ENCODE measurements at regions not wholly inside any gene's neighbourhood (a gene's known extent, or its start where the extent isn't known, plus 50 kb on each side); places are given as distances from the start of the nearest gene placed in this dataset.
"Not testable (repeated sequence)": the region's sequence is repeated elsewhere in the genome, so short reads cannot be mapped to it uniquely, and the experiment has no call there.

DNA sequence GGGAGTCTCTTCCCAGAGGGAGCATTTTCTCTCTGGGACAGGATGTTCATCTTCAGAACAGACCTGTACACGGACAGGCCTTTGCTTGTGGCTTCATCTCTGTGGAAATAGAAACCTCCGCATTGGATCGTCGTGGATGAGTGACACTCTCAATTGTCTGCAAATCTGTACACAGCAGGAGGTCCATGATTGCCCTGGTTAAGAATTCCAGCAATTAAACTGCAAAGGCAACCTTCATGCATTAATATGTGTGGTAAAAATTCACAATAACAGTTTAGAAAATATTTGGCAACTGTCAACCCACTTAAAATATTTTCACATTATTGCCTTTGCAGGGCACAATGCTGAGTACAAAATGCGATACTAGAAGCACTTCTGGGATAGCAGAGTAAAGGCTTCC lies 149.8 kb upstream of the SFSWAP start:
- Histone ChIP-seq H3K9me3 (ENCODE audit: low read depth, low read length) (no peaks in the 10 kb centered on the region), H3K4me1 (ENCODE audit: insufficient read depth, low read length) (no peaks in the 10 kb centered on the region), H3K4me3 (ENCODE audit: low read length) (no peak overlapping the region), H3K27me3 (ENCODE audit: insufficient read depth, low read length) (no peaks in the 10 kb centered on the region)

DNA sequence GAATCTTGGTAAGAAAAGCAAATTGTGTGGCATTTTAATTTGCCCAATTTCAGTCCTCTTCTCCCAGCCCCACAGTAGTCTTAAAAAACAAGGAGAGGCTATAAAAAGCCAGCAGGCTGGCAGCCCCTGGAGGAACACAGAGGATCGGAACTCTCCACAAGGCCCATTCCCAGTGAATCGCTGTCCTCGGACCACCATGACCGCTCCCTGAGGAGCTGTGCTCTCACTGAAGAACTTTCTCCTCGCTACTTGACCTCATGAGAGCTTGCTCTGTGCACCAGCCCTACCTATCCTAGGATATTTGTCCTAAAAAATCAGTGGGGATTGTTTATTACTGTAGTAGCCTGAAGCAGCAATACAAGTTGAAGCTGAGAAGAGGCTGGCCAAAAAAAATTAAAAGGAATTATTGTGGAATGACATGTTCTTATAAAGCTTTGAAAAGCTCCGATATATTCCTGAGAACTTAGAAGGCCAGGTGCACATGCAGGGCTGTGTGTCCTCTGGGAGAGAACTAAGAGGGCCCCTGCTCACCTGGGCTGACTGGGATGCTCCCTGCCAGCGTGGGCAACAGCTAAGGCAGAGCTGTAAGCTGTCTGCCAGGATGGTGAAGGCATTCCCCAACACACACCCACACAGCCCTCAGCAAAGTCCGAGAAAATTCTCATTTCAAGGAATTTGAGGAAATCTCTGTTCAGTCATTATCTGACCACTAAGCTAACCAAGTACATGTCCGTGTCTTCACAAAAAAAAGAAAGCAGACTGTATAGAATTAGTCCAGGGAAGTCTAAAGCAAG lies 148.8 kb upstream of the SFSWAP start:
- H3K4me1 ChIP-seq (ENCODE audit: insufficient read depth, low read length) = no peaks in the 10 kb centered on the region
- H3K9me3 ChIP-seq (ENCODE audit: low read depth, low read length) = no peaks in the 10 kb centered on the region
- H3K27me3 ChIP-seq (ENCODE audit: insufficient read depth, low read length) = no peaks in the 10 kb centered on the region
- H3K4me3 ChIP-seq (ENCODE audit: low read length) = no peak overlapping the region

DNA sequence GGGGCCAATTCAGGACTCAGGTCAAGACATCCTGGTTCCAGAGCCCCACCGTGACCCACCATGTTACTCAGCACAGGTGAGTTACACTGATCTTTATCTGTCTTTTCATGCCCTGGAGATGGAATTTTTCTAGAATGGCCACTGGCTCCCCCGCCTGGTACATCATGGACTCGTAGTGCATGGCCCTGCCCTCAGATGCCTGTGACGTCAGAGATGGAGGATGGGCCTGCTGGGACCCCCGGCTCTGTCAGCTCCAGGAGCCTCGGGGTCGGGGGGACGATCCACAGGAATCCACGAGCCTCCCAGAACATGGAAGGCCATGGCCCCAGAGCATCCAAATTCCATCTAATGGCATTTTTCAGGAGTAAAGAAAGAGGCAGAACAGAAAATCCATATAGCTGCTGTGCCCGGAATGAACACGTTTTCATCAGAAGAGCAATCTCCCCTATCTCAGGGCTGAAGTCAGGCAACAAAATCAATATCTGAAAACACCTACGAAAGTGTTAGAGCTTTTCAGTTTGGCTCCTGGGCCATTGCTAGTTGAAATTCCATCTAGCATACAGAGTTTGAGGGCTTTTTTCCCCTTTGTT lies 146.7 kb upstream of the SFSWAP start:
- H3K4me1 ChIP-seq (ENCODE audit: insufficient read depth, low read length); H3K27me3 ChIP-seq (ENCODE audit: insufficient read depth, low read length); H3K4me3 ChIP-seq (ENCODE audit: low read length); H3K9me3 ChIP-seq (ENCODE audit: low read depth, low read length): not testable (repeated sequence)

GRCh38 chr12:131564845-131565244 lies 146.0 kb upstream of the SFSWAP start:
- Histone ChIP-seq H3K9me3 (ENCODE audit: low read depth, low read length) (no peaks in the 10 kb centered on the region), H3K4me3 (ENCODE audit: low read length) (no peak overlapping the region), H3K4me1 (ENCODE audit: insufficient read depth, low read length) (no peaks in the 10 kb centered on the region), H3K27me3 (ENCODE audit: insufficient read depth, low read length) (no peaks in the 10 kb centered on the region)

- Histone ChIP-seq H3K4me3 (ENCODE audit: low read length) (no peak overlapping the region), H3K27me3 (ENCODE audit: insufficient read depth, low read length) (no peaks in the 10 kb centered on the region), H3K9me3 (ENCODE audit: low read depth, low read length) (no peaks in the 10 kb centered on the region), H3K4me1 (ENCODE audit: insufficient read depth, low read length) (no peaks in the 10 kb centered on the region)
Measured at GRCh38 chr12:131565267-131566015, 145.4 kb upstream of the SFSWAP start.

DNA sequence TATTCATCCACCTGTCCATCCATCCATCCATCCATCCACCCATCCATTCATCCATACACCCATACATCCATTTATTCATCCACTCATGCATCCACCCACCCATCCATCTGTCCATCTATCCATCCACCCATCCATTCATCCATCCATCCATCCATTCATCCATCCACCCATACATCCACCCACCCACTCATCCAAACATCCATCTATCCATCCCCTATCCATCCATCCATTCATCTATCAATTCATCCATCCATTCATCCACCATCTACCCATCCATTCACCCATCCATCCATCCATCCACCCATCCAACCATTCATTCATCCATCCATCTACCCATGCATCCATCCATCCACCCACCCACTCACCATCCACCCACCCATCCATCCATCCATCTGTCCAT lies 142.6 kb upstream of the SFSWAP start:
- H3K9me3 ChIP-seq (ENCODE audit: low read depth, low read length) = no peaks in the 10 kb centered on the region

GRCh38 chr12:131570596-131570995 lies 140.3 kb upstream of the SFSWAP start:
- Histone ChIP-seq H3K27me3 (ENCODE audit: insufficient read depth, low read length) (no peaks in the 10 kb centered on the region), H3K4me1 (ENCODE audit: insufficient read depth, low read length) (no peaks in the 10 kb centered on the region), H3K9me3 (ENCODE audit: low read depth, low read length) (no peaks in the 10 kb centered on the region), H3K4me3 (ENCODE audit: low read length) (no peak overlapping the region)

More for the DNA sequence above, 142.6 kb upstream of the SFSWAP start:
- no peaks in the 10 kb centered on the region for H3K27me3 ChIP-seq (ENCODE audit: insufficient read depth, low read length)
- no peaks in the 10 kb centered on the region for H3K4me1 ChIP-seq (ENCODE audit: insufficient read depth, low read length)
- H3K4me3 ChIP-seq (ENCODE audit: low read length) = no peak overlapping the region

- Histone ChIP-seq H3K27me3 (ENCODE audit: insufficient read depth, low read length) (no peaks in the 10 kb centered on the region), H3K9me3 (ENCODE audit: low read depth, low read length) (no peaks in the 10 kb centered on the region), H3K4me3 (ENCODE audit: low read length) (no peak overlapping the region), H3K4me1 (ENCODE audit: insufficient read depth, low read length) (no peaks in the 10 kb centered on the region)
Measured at GRCh38 chr12:131571827-131572226, 139.1 kb upstream of the SFSWAP start.

DNA sequence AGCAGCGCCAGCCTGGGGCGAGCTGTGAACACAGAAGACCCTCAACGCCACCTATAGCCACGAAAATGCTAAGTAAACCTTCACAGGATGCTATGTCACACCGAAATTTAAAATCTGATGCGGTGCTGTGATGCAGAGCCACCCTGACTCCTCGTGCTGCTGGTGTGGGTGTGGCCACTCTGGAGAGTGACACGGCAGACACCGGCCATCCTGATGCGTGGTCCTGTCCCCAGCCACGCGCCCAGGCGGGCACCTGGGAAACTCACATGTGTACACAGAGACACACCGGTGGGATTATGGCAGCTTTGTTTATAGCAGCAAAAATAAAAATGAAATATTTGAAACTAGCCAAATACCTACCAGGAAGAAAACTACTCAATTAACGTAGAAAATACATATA lies 138.3 kb upstream of the SFSWAP start:
- Histone ChIP-seq H3K4me1 (ENCODE audit: insufficient read depth, low read length) (no peaks in the 10 kb centered on the region), H3K9me3 (ENCODE audit: low read depth, low read length) (no peaks in the 10 kb centered on the region), H3K27me3 (ENCODE audit: insufficient read depth, low read length) (no peaks in the 10 kb centered on the region), H3K4me3 (ENCODE audit: low read length) (no peak overlapping the region)

DNA sequence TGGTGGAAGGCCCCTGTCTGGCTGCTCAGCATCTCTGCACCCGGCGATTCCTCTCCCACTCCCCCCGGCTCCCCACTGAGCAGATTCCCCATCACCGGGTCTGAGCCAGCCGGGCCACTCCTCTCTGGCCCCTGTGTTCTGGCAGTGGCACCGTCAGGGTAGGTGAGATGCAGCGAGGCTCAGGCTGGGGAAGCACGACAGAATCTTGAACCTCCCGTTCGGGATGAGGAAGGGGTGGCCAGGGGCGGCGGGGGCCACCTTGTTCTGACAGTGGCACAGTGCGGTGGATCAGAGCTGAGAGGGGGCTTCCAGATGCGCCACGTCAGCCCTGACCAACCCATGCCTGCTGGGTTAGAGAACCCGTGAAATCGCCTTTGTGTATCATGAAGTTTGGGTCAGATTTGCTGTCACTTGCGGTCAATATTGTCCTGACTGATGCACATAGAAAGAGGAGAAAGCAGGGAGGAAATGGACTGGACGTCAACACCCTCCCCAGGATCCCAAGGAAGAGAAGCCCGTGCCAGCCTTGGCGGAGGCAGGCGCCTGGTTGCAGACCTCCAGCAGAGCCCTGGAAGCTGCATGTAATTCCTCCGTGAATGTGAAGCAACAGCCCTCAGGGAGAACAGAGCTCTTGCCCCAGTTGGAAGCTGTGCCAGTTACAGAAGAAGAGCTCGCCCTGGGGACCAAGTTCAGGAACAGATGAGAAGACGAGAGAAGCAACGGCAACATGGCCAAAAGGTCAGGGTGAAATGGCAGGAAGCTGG lies 137.1 kb upstream of the SFSWAP start:
- Histone ChIP-seq H3K4me3 (ENCODE audit: low read length) (no peak overlapping the region), H3K4me1 (ENCODE audit: insufficient read depth, low read length) (no peaks in the 10 kb centered on the region), H3K27me3 (ENCODE audit: insufficient read depth, low read length) (no peaks in the 10 kb centered on the region), H3K9me3 (ENCODE audit: low read depth, low read length) (no peaks in the 10 kb centered on the region)

DNA sequence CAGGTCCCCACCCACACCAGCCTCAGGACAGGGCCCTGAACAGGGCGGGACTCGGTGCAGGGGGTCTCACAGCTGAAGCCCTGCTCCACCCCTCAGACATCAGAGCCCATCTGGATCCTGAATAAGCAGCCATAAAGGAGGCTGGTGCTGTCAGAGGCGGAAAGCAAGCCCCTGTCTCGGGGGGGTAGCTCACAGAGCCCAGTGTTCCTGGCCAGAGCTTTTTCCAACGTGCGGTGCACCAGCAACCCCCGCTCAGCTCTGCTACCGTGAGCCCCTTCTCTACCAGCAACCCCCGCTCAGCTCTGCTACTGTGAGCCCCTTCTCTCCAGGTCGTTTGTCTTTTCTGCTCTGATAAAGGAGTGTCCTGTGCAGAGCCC lies 136.5 kb upstream of the SFSWAP start:
- Histone ChIP-seq H3K9me3 (ENCODE audit: low read depth, low read length) (no peaks in the 10 kb centered on the region), H3K4me3 (ENCODE audit: low read length) (no peak overlapping the region), H3K4me1 (ENCODE audit: insufficient read depth, low read length) (no peaks in the 10 kb centered on the region), H3K27me3 (ENCODE audit: insufficient read depth, low read length) (no peaks in the 10 kb centered on the region)

GRCh38 chr12:131575371-131575770 lies 135.5 kb upstream of the SFSWAP start:
- Histone ChIP-seq H3K4me3 (ENCODE audit: low read length) (no peak overlapping the region), H3K27me3 (ENCODE audit: insufficient read depth, low read length) (no peaks in the 10 kb centered on the region), H3K4me1 (ENCODE audit: insufficient read depth, low read length) (no peaks in the 10 kb centered on the region), H3K9me3 (ENCODE audit: low read depth, low read length) (no peaks in the 10 kb centered on the region)

DNA sequence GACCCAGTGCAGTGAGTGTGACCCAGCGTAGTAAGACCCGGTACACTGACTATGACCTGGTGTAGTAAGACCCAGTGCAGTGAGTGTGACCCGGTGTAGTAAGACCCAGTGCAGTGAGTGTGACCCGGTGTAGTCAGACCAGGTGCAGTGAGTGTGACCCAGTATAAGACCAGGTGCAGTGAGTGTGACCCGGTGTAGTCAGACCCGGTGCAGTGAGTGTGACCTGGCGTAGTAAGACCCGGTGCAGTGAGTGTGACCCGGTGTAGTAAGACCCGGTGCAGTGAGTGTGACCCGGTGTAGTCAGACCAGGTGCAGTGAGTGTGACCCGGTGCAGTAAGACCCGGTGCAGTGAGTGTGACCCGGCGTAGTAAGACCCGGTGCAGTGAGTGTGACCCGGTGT lies 134.2 kb upstream of the SFSWAP start:
- not testable (repeated sequence) for H3K4me3 ChIP-seq (ENCODE audit: low read length); H3K27me3 ChIP-seq (ENCODE audit: insufficient read depth, low read length); H3K4me1 ChIP-seq (ENCODE audit: insufficient read depth, low read length); H3K9me3 ChIP-seq (ENCODE audit: low read depth, low read length)

- Histone ChIP-seq H3K27me3 (ENCODE audit: insufficient read depth, low read length) (no peaks in the 10 kb centered on the region), H3K4me3 (ENCODE audit: low read length) (no peak overlapping the region), H3K4me1 (ENCODE audit: insufficient read depth, low read length) (no peaks in the 10 kb centered on the region), H3K9me3 (ENCODE audit: low read depth, low read length) (no peaks in the 10 kb centered on the region)
Measured at GRCh38 chr12:131577766-131578165, 133.1 kb upstream of the SFSWAP start.

DNA sequence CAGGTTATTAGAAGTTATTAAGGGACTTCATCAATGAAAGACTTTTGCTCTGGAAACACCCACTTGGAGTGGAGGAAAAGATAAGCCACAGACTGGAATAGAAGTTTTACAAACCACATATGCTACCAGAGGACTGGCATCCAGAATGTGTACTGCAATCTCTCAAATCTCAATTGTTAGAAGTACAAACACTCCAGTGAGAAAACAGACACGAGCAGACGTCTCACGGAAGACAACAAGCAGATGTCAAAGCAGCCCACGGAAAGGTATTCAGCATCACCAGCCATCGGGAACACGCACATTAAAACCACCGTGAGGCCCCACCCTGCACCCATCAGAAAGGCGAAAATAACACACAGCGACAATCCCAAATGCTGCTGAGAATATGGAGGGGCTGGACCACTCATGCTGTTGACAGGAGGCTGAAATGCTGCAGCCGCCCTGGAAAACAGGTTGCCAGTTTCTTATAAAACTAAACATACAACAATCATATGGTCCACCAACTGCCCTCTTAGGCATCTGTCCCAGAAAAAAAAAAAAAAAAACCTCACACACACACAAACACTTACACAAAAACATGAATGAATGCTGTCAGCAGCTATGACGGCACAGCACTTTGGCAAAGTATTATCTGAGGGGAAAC lies 131.9 kb upstream of the SFSWAP start:
- Histone ChIP-seq H3K4me1 (ENCODE audit: insufficient read depth, low read length) (no peaks in the 10 kb centered on the region), H3K27me3 (ENCODE audit: insufficient read depth, low read length) (no peaks in the 10 kb centered on the region)

More for the DNA sequence above, 131.9 kb upstream of the SFSWAP start:
- H3K4me3 ChIP-seq (ENCODE audit: low read length) = no peak overlapping the region
- no peaks in the 10 kb centered on the region for H3K9me3 ChIP-seq (ENCODE audit: low read depth, low read length)

Measured in mononuclear cell (primary cell).